ENCODE measurements at regions not wholly inside any gene's neighbourhood (a gene's known extent, or its start where the extent isn't known, plus 50 kb on each side); places are given as distances from the start of the nearest gene placed in this dataset.
A peak's percentile ranks its signal among the peaks of the same experiment; 100 is the strongest.
"Not testable (repeated sequence)": the region's sequence is repeated elsewhere in the genome, so short reads cannot be mapped to it uniquely, and the experiment has no call there.

DNA sequence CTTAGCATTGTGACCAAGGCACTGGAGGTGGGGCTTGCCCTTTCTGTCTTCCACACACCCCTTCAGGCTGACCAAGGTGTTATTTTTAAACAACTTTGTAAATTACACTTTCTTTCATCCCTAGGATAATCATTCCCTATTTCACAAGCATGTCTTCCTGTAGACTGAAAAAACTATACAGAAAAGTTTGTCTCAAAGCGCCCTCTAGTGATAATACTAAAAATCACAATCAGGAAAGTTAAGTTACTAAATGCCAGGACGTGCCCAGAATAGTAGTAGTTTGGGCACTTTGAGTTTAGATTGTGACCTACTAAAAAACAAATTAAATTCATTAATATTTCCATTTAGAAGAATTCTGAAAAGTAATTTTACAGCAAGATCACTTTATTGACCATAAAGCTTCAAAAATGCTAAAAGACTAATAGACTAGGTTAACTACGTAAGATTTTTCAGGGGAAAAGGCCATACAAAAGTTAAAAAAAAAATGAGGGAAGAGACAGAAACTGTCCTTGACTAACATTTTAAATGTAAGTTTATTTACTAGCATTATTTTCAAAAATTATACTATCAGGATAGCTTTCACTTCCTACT is 123.3 kb upstream of the DUSP22 start:
- no peaks in the 10 kb centered on the region for H3K36me3 Mint-ChIP-seq (ENCODE audit: low read depth)
- H3K9me3 Mint-ChIP-seq = no peaks in the 10 kb centered on the region
- H3K27ac Mint-ChIP-seq = no peak overlapping the region
- H3K4me1 Mint-ChIP-seq = no peaks in the 10 kb centered on the region
- no peak for ATAC-seq (replicated peaks)
- no peak overlapping the region for H3K4me3 Mint-ChIP-seq
- peaks cover 6% of the 10 kb centered on the region for H3K27me3 Mint-ChIP-seq

DNA sequence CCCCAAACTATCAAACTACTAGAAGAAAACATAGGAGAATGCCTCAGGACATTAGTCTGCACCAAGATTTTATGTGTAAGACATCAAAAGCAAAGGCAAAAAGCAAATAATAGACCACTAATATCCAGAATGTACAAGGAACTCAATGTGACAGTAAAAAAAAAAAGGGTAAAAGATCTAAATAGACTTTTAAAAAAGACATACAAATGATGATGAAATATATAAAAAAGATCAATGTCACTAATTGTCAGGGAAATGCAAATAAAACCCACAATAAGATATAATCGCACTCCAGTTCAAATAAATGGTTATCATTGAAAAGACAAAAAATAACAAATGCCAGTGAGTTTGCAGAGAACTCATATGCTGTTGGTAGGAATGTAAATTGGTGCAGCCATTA is 118.3 kb upstream of the DUSP22 start:
- no peak for ATAC-seq (replicated peaks)
- H3K27me3 Mint-ChIP-seq = peaks cover 15% of the 10 kb centered on the region
- H3K36me3 Mint-ChIP-seq (ENCODE audit: low read depth) = no peaks in the 10 kb centered on the region

DNA sequence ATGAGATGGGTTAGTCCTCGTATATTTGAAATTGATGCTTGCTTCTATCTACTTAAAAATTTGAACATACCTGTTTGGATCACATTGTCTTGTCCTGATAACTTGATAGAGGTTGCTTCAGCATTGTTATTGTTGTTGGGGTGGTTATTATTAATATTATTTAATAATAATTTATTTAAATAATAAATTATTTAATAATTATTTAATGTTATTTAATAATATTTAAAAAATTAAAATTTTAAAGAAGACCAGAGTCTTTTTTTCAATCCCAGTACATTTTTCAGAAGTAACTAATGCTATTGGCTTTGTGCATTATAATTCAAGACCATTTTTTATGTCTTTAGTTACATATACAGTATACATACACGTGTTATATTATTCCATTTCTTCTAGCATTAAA is 116.6 kb upstream of the DUSP22 start:
- Mint-ChIP-seq H3K36me3 (ENCODE audit: low read depth) (no peaks in the 10 kb centered on the region), H3K4me1 (peaks cover 2% of the 10 kb centered on the region), H3K27ac (no peak overlapping the region), H3K4me3 (no peak overlapping the region), H3K9me3 (no peaks in the 10 kb centered on the region), H3K27me3 (peaks cover 15% of the 10 kb centered on the region)
- no peak for ATAC-seq (replicated peaks)

More for the DNA sequence above, 118.3 kb upstream of the DUSP22 start:
- H3K9me3 Mint-ChIP-seq = no peaks in the 10 kb centered on the region
- no peak overlapping the region for H3K4me3 Mint-ChIP-seq
- no peak overlapping the region for H3K27ac Mint-ChIP-seq
- H3K4me1 Mint-ChIP-seq = no peaks in the 10 kb centered on the region

DNA sequence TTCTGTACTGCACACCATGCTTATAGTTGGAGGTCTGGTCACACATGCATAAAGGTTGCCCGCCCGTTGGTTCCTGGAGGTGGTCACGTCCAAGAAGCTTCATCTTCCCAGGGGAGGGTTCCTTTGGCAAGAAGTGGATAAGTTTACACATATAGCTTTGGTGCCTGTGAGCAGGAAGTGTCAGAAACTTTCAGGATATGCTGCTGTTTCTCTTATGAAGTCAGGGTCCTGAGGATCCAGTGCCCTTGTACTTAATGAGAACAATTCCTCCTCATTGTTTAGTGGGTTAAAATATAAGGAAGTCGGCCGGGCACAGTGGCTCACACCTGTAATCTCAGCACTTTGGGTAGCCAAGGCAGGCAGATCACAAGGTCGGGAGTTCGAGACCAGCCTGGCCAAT is 115.5 kb upstream of the DUSP22 start:
- peaks cover 12% of the 10 kb centered on the region for H3K27me3 Mint-ChIP-seq

DNA sequence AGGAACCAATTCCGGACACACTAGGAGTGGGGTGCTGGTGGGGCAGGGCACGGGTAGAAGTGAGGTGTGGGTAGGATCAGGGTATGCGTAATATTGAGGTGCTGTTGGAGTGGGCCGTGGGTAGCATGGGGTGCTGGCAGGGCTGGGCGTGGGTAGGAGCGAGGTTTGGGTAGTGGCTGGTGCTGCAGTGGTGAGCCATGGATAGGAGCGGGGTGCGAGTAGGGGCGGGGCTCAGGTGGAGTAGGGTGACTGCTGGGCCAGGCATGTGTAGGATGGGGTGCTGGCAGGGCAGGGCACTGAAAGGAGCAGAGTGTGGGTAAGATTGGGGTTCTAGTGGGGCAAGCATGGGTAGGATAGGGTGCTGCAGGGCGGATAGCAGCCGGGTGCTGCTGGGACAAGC is 114.2 kb upstream of the DUSP22 start:
- H3K4me3 Mint-ChIP-seq = no peak overlapping the region
- H3K4me1 Mint-ChIP-seq = peaks cover 5% of the 10 kb centered on the region
- no peak for ATAC-seq (replicated peaks)
- H3K27me3 Mint-ChIP-seq = peaks cover 10% of the 10 kb centered on the region
- H3K27ac Mint-ChIP-seq = no peak overlapping the region
- no peaks in the 10 kb centered on the region for H3K36me3 Mint-ChIP-seq (ENCODE audit: low read depth)
- no peaks in the 10 kb centered on the region for H3K9me3 Mint-ChIP-seq

More for the DNA sequence above, 115.5 kb upstream of the DUSP22 start:
- H3K4me1 Mint-ChIP-seq = peaks cover 5% of the 10 kb centered on the region
- no peaks in the 10 kb centered on the region for H3K36me3 Mint-ChIP-seq (ENCODE audit: low read depth)
- no peaks in the 10 kb centered on the region for H3K9me3 Mint-ChIP-seq
- H3K4me3 Mint-ChIP-seq = no peak overlapping the region
- no peak for ATAC-seq (replicated peaks)
- H3K27ac Mint-ChIP-seq = no peak overlapping the region

DNA sequence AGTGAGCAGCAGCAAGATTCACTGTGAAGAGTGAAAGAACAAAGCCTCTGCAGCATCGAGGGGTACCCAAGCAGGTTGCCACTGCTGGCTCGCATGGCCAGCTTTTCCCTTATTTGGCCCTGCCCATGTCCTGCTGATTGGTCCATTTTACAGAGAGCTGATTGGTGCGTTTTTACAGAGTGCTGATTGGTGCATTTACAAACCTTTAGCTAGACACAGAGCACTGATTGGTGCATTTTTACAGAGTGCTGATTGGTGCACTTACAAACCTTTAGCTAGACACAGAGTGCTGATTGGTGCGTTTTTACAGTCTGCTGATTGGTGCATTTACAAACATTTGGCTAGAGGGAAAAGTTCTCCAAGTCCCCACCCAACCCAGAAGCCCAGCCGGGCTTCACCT is 113.4 kb upstream of the DUSP22 start:
- H3K9me3 Mint-ChIP-seq; H3K27me3 Mint-ChIP-seq; H3K36me3 Mint-ChIP-seq (ENCODE audit: low read depth); ATAC-seq (replicated peaks); H3K27ac Mint-ChIP-seq; H3K4me3 Mint-ChIP-seq; H3K4me1 Mint-ChIP-seq: not testable (repeated sequence)

DNA sequence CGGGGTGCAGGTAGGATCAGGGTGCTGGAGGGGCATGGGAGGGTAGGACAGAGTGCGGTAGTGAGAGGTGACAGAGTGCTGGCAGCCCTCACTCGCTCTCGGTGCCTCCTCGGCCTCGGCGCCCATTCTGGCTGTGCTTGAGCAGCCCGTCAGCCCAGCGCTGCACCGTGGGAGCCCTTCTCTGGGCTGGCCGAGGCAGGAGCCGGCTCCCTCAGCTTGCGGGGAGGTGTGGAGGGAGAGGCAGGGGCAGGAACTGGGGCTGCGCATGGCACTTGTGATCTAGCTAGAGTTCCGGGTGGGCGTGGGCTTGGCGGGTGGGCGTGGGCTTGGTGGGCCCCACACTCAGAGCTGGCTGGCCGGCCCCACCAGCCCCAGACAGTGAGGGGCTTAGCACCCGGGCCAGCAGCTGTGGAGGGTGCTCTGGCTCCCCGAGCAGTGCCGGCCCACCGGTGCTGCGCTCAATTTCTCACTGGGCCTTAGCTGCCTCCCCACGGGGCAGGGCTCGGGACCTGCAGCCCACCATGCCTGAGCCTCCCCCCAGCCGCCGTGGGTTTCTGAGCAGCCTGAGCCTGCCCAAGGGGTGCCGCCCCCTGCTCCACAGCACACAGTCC is 112.8 kb upstream of the DUSP22 start:
- ATAC-seq (replicated peaks) = no peak
- peaks cover 10% of the 10 kb centered on the region for H3K27me3 Mint-ChIP-seq
- H3K27ac Mint-ChIP-seq = no peak overlapping the region
- no peaks in the 10 kb centered on the region for H3K9me3 Mint-ChIP-seq
- peaks cover 10% of the 10 kb centered on the region for H3K4me1 Mint-ChIP-seq
- H3K4me3 Mint-ChIP-seq = no peak overlapping the region
- H3K36me3 Mint-ChIP-seq (ENCODE audit: low read depth) = no peaks in the 10 kb centered on the region

DNA sequence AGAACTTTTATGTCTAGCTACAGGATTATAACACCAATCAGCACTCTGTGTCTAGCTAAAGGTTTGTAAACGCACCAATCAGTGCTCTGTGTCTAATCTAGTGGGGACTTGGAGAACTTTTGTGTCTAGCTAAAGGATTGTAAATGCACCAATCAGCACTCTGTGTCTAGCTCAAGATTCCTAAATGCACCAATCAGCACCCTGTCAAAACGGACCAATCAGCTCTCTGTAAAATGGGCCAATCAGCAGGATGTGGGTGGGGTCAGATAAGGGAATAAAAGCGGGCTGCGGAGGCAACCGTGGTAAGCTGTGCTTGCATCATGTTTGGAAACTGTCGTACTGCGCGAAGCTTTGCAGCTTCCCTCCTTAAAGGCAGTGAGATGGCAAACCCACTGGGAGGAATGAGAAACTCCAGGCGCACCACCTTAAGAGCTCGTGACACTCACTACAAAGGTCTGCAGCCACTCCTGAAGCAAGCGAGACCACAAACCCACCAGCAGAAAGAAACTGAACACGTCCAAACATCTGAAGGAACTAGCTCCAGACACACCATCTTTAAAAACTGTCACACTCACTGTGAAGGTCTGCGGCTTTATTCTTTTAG is 112.1 kb upstream of the DUSP22 start:
- not testable (repeated sequence) for H3K27ac Mint-ChIP-seq; H3K9me3 Mint-ChIP-seq; ATAC-seq (replicated peaks); H3K27me3 Mint-ChIP-seq; H3K36me3 Mint-ChIP-seq (ENCODE audit: low read depth)
- H3K4me1 Mint-ChIP-seq = peaks cover 10% of the 10 kb centered on the region
- peak overlapping the region; percentile 42 for H3K4me3 Mint-ChIP-seq

DNA sequence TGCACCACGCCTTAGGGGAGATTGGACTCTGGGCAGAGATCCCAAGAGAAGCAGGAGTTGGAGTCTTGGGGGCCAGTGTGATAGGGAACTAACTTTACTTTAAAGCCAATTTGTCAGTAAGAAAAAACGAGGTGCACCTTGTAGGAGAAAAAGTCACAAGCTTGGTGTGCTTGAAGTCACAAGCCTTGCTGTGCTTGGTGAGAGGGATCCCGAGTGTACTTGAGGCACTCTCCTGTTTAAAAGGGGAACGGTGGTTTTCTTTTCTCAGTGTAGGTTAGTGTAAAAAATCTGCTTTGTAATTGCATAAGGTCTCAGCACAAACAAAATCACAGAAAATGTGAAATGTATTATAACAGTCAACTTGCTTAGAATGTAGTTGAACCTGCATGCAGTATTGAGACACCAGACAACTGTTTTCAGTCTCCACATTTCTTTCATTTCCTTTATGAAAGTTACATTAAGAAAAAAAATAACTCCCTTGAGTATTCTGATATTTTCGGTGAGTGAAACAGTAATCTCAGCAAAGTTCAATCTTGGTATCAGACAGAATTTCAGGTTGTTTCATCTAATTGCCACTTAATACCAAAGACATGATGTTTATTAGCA is 111.1 kb upstream of the DUSP22 start:
- H3K4me1 Mint-ChIP-seq = peaks cover 10% of the 10 kb centered on the region
- H3K27me3 Mint-ChIP-seq = peaks cover 10% of the 10 kb centered on the region
- no peaks in the 10 kb centered on the region for H3K9me3 Mint-ChIP-seq
- no peaks in the 10 kb centered on the region for H3K36me3 Mint-ChIP-seq (ENCODE audit: low read depth)
- no peak overlapping the region for H3K27ac Mint-ChIP-seq
- peak; percentile 19 for ATAC-seq (replicated peaks)
- peak overlapping the region; percentile 42 for H3K4me3 Mint-ChIP-seq

DNA sequence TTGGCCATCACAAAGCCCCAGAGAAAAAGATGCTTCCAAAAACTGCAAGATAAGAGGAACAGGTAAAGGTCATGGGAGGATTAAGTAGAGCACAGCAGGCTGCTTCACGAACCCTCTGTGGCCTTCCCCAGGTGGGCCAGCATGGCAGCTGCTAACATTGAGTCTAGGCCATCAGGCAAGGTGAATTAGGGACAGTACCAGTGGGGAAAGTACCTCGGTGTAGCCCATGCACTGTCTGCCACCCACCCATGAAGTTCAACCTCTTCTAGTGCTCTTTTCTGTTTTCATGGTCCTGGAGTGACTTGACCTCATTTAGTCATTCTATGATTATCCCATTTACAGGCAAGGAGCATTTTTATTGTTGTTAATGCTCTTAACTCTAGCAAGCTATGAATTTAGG is 108.6 kb upstream of the DUSP22 start:
- H3K36me3 Mint-ChIP-seq (ENCODE audit: low read depth) = no peaks in the 10 kb centered on the region
- no peaks in the 10 kb centered on the region for H3K9me3 Mint-ChIP-seq
- H3K4me3 Mint-ChIP-seq = no peak overlapping the region
- ATAC-seq (replicated peaks) = peak; percentile 60
- H3K4me1 Mint-ChIP-seq = peaks cover 12% of the 10 kb centered on the region
- H3K27ac Mint-ChIP-seq = no peak overlapping the region
- H3K27me3 Mint-ChIP-seq = peaks cover under 1% of the 10 kb centered on the region

DNA sequence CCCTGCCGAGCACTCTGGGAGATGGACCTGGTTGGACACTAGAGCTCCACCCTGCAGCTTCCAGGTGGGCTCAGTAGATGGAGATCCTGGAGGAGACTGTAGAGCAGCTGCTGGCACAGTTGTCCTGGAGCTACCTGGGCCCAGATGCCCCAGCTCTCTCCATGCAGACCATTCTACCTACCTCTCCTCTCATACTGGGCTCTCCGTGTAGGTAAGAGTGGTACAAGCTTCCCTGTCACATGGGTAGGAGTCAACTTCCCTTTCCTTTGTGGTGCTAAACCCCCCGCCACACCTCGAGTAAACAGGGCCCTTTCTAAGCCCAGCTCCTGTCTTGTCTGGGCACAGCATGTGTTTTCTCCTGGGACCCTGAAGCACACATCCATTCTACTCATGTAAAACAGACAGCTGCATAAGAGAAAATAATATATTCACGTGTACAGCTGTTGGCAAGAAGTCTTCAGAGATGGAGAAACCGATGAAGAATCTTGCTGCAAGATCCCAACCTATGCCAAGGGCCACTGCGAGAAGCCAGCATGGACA is 108.1 kb upstream of the DUSP22 start:
- Mint-ChIP-seq H3K9me3 (no peaks in the 10 kb centered on the region), H3K27me3 (no peaks in the 10 kb centered on the region), H3K36me3 (ENCODE audit: low read depth) (no peaks in the 10 kb centered on the region), H3K27ac (no peak overlapping the region), H3K4me3 (no peak overlapping the region), H3K4me1 (peaks cover 17% of the 10 kb centered on the region)
- no peak for ATAC-seq (replicated peaks)

DNA sequence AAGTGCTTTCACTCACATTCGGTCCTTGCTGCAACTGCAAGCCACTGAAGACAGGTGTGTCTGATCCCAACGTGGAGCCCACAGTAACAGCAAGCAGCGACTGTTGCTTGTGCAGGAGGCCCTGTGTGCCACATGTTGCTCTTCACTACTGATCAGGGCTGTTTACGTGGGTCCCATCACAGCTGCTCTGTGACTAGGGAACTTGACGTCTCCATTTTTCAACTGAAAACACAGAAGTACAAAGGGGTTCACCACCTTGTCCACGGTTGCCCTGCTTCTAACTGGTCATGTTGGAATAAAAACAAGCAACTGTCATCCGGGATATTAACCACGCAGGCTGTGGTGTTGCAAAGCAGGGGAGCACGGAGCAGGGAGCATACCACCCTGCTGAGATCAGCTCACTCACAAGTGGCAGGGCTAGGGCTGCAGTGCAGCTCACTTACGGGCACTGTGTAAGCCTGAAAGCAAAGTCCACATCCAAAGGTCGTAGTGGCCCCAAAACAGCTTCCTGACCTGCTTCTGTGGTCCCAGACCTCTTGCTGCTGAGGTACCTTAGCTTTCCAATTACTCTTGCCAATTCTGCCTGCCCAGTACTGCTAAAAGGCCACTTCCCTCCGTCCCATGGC is 105.8 kb upstream of the DUSP22 start:
- Mint-ChIP-seq H3K9me3 (no peaks in the 10 kb centered on the region), H3K36me3 (ENCODE audit: low read depth) (no peaks in the 10 kb centered on the region), H3K4me3 (no peak overlapping the region), H3K4me1 (peaks cover 28% of the 10 kb centered on the region), H3K27ac (no peak overlapping the region), H3K27me3 (no peaks in the 10 kb centered on the region)
- ATAC-seq (replicated peaks) = no peak

DNA sequence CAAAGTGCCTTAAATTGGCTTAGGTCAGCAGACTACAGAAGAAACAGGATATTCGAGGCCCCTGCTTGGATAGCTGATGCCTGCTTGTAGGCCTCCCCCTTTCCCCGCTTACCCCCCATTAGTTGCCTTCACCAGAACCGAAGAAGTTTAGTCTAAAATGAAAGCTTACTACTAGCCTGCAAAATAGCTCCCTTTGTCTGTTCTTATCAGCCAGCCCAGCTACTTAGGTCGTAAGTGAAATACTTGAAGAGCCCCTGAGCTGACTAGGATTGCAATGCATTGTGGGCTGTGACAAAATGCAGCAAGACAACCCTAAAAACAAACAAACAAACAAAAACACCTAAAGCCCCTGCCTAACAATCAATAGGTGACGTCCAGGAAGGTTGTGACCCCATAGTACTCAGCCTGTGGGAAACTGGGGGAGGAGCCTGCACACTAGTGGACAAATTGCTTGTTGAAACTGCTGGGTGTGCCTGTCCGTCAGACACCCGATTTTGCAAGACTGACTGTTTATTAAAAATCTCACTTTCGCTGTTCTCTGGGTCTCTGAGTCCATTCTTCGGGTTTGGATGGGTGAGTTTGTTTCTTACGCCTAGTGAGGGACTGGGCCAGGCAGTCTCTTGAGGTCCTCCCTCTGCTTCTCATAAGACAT is 105.0 kb upstream of the DUSP22 start:
- H3K4me1 Mint-ChIP-seq = peaks cover 28% of the 10 kb centered on the region
- no peaks in the 10 kb centered on the region for H3K27me3 Mint-ChIP-seq
- ATAC-seq (replicated peaks) = no peak
- H3K36me3 Mint-ChIP-seq (ENCODE audit: low read depth) = no peaks in the 10 kb centered on the region
- no peak overlapping the region for H3K27ac Mint-ChIP-seq
- H3K9me3 Mint-ChIP-seq = no peaks in the 10 kb centered on the region
- H3K4me3 Mint-ChIP-seq = no peak overlapping the region
